Prostate gland (tissue), 2 donors: ENCODE measurements at regions not wholly inside any gene's neighbourhood (a gene's known extent, or its start where the extent isn't known, plus 50 kb on each side); places are given as distances from the start of the nearest gene placed in this dataset.

Experiments used
- DNase-seq: peaks from one replicate; pipeline ENCODE4 v3.0.0-alpha.2; 2019; ENCODE audit warnings: low spot score
- H3K27ac ChIP-seq, 2 donors: fragments of 200-600 bp; sonication (generic); 2 replicates each; pipeline ENCODE4 v1.5.1; 2017 to 2019
- H3K27me3 ChIP-seq: fragments of 200-600 bp; sonication (generic); replicated peaks from 2 replicates; pipeline ENCODE4 v1.5.1; 2019; ENCODE audit not compliant: insufficient read depth
- H3K36me3 ChIP-seq, 2 donors: fragments of 200-600 bp; sonication (generic); 1 replicate in 1 of 2; 2 replicates in 1 of 2; pipeline versions ENCODE4 v1.5.1 to v1.8.1; 2017 to 2019
- H3K4me1 ChIP-seq: fragments of 200-600 bp; sonication (generic); replicated peaks from 2 replicates; pipeline ENCODE4 v1.5.1; 2019
- H3K4me3 ChIP-seq, 2 donors: fragments of 200-600 bp; sonication (generic); 2 replicates each; pipeline ENCODE4 v1.5.1; 2017 to 2019
- H3K9me3 ChIP-seq: fragments of 200-600 bp; sonication (generic); 2 replicates; pipeline ENCODE4 v1.5.1; 2017
- CTCF ChIP-seq, 4 experiments: fragments of 200-600 bp in 2 of 4; fragments of 450-650 bp in 2 of 4; sonication (generic) in 2 of 4; IDR thresholded peaks; 1 replicate in 3 of 4; 2 replicates in 1 of 4; pipeline ENCODE4 v1.5.1; 2016 to 2019; ENCODE audit warnings: antibody characterized with exemption in 4 of 4, mild to moderate bottlenecking in 2 of 4, moderate library complexity in 2 of 4
- POLR2A ChIP-seq: fragments of 450-650 bp; IDR thresholded peaks from one replicate; pipeline ENCODE4 v1.6.1; 2016; ENCODE audit warnings: antibody characterized with exemption, mild to moderate bottlenecking
- POLR2AphosphoS5 ChIP-seq: sonication (generic); formaldehyde crosslinking; IDR thresholded peaks from one replicate; pipeline ENCODE4 v1.6.1; 2017; ENCODE audit warnings: antibody characterized with exemption
- WGBS: methylation state at CpG from one replicate; pipeline ENCODE4 v1.1.5; 2018; 5-methylcytosine and 5-hydroxymethylcytosine counted together
- intact Hi-C: fragments of 100-400 bp; cut with DNase I; formaldehyde crosslinking; loops from one replicate; pipeline ENCODE4 v1.14.2; 2022

- Histone ChIP-seq H3K27ac (no peak overlapping the region), H3K9me3 (no peaks in the 10 kb centered on the region), H3K27me3 (no peaks in the 10 kb centered on the region), H3K36me3 (no peaks in the 10 kb centered on the region), H3K4me1 (no peaks in the 10 kb centered on the region), H3K4me3 (no peak overlapping the region)
- WGBS, result 16% methylated on average over 1 of the region's 1 CpG
- intact Hi-C loops, result no loop called here
- DNase-seq, result no peak
- TF ChIP-seq POLR2AphosphoS5, result no peak
Observed at GRCh38 chr18:41075212-41075611, 879.8 kb upstream of the PIK3C3 start.

- WGBS, result 86% methylated on average over 3 of the region's 3 CpGs
- Histone ChIP-seq H3K27me3 (no peaks in the 10 kb centered on the region), H3K36me3 (no peaks in the 10 kb centered on the region), H3K4me1 (no peaks in the 10 kb centered on the region), H3K9me3 (no peaks in the 10 kb centered on the region), H3K27ac (no peak overlapping the region), H3K4me3 (no peak overlapping the region)
- TF ChIP-seq POLR2A (no peak), CTCF (IDR thresholded peaks at IDR 0.05) (no peak), POLR2AphosphoS5 (no peak)
- intact Hi-C loops, result no loop called here
- no peak for DNase-seq
Observed at GRCh38 chr18:41073372-41073954, 881.6 kb upstream of the PIK3C3 start.

- WGBS, result 33% methylated on average over 1 of the region's 1 CpG
- Histone ChIP-seq H3K27me3 (no peaks in the 10 kb centered on the region), H3K36me3 (no peaks in the 10 kb centered on the region), H3K27ac (no peak overlapping the region), H3K9me3 (no peaks in the 10 kb centered on the region), H3K4me1 (no peaks in the 10 kb centered on the region), H3K4me3 (no peak overlapping the region)
- intact Hi-C loops, result no loop called here
- no peak for TF ChIP-seq POLR2A
- no peak for TF ChIP-seq POLR2AphosphoS5
- no peak for TF ChIP-seq CTCF (IDR thresholded peaks at IDR 0.05)
- no peak for DNase-seq
Observed at GRCh38 chr18:41072946-41073345, 882.1 kb upstream of the PIK3C3 start.

- WGBS, result 68% methylated on average over 4 of the region's 4 CpGs
- intact Hi-C loops, result no loop called here
- no peaks in the 10 kb centered on the region for H3K9me3 ChIP-seq
- H3K36me3 ChIP-seq, result no peaks in the 10 kb centered on the region
- no peak overlapping the region for H3K27ac ChIP-seq
- no peak for DNase-seq
- H3K4me1 ChIP-seq, result no peaks in the 10 kb centered on the region
- H3K4me3 ChIP-seq, result no peak overlapping the region
- no peaks in the 10 kb centered on the region for H3K27me3 ChIP-seq
- TF ChIP-seq POLR2A (no peak), CTCF (IDR thresholded peaks at IDR 0.05) (no peak), POLR2AphosphoS5 (no peak)
Observed at GRCh38 chr18:41071826-41072225, 883.2 kb upstream of the PIK3C3 start.

- Histone ChIP-seq H3K4me3 (no peak overlapping the region), H3K4me1 (no peaks in the 10 kb centered on the region), H3K36me3 (no peaks in the 10 kb centered on the region), H3K9me3 (no peaks in the 10 kb centered on the region), H3K27ac (no peak overlapping the region), H3K27me3 (no peaks in the 10 kb centered on the region)
- no peak for TF ChIP-seq POLR2AphosphoS5
- TF ChIP-seq CTCF (IDR thresholded peaks at IDR 0.05), result no peak
- DNase-seq, result no peak
- 89% methylated on average over 7 of the region's 7 CpGs for WGBS
- intact Hi-C loops, result no loop called here
Observed at GRCh38 chr18:41069167-41069566, 885.9 kb upstream of the PIK3C3 start.
